HG03378 (cell line): ENCODE measurements at regions not wholly inside any gene's neighbourhood (a gene's known extent, or its start where the extent isn't known, plus 50 kb on each side); places are given as distances from the start of the nearest gene placed in this dataset.

Source experiments
- ATAC-seq: cut with Tn5 transposase; IDR thresholded peaks from one replicate; pipeline ENCODE4 v1.9.1; 2021; ENCODE audit warnings: mild to moderate bottlenecking, moderate library complexity; ENCODE audit not compliant: unreplicated experiment

DNA sequence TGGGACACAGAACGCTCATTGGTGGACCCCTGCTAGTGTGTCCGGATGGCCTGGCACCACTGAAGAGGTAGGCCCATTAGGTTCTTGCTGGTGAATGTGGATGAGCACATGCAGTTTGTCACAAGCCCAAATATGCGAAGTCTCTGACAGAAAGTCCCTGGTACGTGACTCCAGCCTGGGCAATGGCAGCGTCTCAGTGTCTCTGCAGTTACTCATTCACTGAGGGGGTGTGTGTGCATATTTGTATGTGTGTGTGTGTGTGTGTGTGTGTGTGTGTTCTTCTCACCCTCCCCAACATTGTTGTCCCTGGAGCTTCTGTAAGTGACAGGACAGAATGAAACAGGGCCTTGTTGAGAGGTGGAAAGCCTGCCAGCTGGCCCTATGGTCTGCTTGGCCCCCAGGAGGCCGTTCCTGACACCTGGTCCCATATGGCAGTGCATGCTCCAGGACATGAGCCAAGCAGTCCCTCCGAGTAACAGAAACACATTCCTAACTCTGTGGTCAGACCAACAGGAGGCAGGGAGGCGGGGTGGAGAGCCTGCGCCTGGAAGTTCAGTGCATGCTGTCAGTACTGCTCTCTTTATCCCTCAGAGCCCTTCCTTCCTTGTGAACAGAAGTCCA is 169.9 kb downstream of the SLC28A3 start:
- no peak for ATAC-seq

DNA sequence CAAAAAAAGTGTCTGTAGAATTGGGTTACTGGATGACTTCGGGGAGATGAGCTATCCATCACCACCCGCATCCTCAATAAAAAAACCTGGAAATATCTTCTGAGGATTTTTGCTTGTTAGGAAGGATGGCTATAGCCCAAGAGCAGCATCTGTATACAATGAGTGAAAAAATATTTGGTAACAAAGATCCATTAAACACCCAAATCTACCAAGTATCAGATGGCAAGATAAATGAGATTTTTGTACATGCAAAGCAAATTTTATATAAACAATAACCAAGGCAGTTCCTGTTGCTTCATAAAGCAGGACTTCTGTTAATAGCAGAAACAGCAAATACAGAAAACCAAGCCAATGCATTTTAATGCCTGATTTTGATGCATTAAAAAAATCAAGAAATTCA is 166.6 kb downstream of the SLC28A3 start:
- no peak for ATAC-seq

DNA sequence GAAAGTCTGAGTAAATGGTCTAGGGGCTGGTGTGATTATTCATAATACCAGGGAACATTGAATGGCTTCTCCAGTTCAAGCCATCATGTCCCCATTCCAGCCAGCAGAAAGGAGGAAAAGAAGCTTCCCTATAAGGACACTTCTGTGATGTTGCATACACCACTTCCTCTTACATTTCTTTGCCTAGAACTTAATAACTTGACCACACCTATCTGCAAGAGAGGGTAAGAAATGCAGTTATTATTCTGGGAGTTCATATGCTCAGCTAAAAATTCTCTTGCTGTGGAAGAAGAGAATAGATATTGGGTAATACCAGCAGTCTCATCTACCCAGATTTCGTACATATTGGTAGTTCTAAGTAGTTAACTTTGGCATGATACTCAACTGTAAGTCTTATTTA is 166.1 kb downstream of the SLC28A3 start:
- ATAC-seq = no peak

- ATAC-seq = no peak
Measured at GRCh38 chr9:84177407-84177806, 163.2 kb downstream of the SLC28A3 start.

DNA sequence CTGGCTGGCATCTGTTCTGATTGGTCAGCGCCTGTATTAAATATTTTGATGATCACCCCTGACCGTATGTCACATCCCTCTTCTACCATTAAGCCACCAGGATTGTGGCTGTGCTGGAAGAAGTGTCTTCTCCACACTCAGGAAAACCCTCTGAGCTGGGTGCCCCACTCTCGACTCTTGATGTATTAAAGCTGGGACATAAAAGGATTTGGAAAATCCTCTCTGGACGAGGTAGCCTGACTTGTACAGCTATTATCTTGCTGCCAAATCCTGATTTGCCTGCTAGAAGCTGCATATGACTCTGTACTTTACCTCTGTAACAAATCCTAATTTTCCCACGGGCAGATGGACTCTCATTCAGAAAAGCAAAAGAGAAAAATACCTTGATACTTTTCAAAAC is 161.0 kb downstream of the SLC28A3 start:
- no peak for ATAC-seq

- ATAC-seq = no peak
Measured at GRCh38 chr9:84187090-84187489, 153.5 kb downstream of the SLC28A3 start.

GRCh38 chr9:84189904-84190303 is 150.7 kb downstream of the SLC28A3 start:
- no peak for ATAC-seq

DNA sequence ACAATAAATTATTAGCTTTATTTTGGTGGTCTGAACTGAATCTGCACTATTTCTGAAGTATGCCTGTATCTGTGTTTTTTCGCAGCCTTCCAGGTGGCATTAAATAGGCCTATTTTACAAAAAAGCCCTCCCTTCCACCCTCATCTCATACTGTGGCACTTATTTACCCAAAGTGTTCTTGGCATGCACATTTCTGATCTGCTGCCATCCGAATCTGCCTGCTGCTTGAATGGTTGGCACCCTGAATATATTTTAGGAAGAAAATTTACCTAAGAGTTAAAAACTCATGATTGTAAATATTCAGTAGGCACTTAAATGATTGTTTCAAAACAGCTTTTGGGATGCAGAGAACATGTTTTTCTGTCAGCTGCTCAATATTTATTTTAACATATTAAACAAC is 150.1 kb downstream of the SLC28A3 start:
- no peak for ATAC-seq

GRCh38 chr9:84206801-84207370 is 133.7 kb downstream of the SLC28A3 start:
- no peak for ATAC-seq

- no peak for ATAC-seq
Measured at GRCh38 chr9:84207491-84207951, 133.0 kb downstream of the SLC28A3 start.

DNA sequence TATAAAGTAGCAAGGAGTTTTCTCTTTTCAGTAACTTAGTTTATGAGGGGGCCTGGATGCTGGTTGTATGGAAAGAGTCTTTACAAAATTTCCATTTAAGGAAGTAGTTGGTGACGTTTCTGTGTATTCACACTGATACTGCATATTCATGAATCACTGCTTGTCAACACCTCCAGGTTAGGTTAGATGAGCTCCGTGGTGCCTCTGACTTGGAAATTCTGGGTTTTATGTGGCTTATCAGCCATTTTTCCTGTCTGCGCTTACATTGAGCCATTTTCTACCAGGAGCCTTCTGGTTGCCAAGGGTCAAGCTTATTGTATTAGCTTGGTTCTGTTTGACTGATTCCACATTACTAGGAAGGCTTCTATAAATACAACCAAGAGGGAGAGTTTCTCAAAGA is 128.3 kb downstream of the SLC28A3 start:
- ATAC-seq = no peak

DNA sequence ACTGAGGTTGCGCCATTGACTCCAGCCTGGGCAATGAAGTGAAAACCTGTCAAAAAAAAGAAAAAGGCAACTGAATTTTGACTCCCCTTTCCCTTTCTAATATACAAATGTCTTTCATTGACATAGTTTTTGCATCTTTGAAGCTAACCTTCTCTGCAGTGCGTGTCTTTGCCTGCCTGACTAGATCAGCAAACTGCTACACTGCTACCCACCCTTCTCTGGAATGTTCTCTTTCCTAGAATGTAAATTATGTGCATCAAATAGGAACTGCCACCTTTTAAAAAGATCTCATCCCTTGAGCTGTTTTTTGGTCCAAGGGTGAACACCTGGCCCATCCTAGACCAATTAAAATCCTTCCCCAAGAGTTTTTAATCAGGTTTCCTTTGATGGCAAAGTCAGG is 127.6 kb downstream of the SLC28A3 start:
- ATAC-seq = no peak

DNA sequence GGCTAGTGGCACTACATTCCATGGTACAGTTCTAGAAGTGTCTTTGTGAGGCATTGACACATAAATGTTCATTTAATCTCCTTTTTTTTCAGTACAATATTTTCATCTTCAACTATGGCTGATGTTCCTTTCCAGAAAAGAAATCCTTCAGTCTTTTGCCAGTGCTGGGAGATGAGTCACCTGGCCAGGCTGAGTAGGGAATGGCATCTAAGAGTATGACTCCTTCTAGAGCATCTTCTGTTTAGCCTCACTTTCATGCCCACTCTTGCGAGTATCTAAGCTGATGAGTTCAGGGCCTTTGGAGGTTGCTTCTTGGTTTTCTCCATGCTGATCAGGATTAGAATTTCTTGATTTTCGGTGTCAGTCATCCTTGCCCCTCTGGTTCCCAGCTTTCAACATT is 124.4 kb downstream of the SLC28A3 start:
- ATAC-seq = no peak

- ATAC-seq = no peak
Measured at GRCh38 chr9:84218322-84218721, 122.2 kb downstream of the SLC28A3 start.

- ATAC-seq = no peak
Measured at GRCh38 chr9:84224246-84224645, 116.3 kb downstream of the SLC28A3 start.
